Epithelial cell of esophagus (primary cell): ENCODE measurements at regions not wholly inside any gene's neighbourhood (a gene's known extent, or its start where the extent isn't known, plus 50 kb on each side); places are given as distances from the start of the nearest gene placed in this dataset.

Experiments used
- DNase-seq: peaks from one replicate; pipeline ENCODE4 v3.0.0; 2010; ENCODE audit warnings: low read depth
- H3K4me3 ChIP-seq: 2 replicates; pipeline ENCODE4 v1.5.1; 2011; ENCODE audit warnings: mild to moderate bottlenecking, low read length, control low read depth
- TF ChIP-seq, protein P1 (sequence below): IDR thresholded peaks from 2 replicates; pipeline ENCODE4 v1.5.1; 2011; ENCODE audit warnings: low read depth, mild to moderate bottlenecking, low read length, control low read depth, inconsistent platforms; ENCODE audit not compliant: insufficient read depth; ENCODE audit errors: missing control alignments

DNA sequence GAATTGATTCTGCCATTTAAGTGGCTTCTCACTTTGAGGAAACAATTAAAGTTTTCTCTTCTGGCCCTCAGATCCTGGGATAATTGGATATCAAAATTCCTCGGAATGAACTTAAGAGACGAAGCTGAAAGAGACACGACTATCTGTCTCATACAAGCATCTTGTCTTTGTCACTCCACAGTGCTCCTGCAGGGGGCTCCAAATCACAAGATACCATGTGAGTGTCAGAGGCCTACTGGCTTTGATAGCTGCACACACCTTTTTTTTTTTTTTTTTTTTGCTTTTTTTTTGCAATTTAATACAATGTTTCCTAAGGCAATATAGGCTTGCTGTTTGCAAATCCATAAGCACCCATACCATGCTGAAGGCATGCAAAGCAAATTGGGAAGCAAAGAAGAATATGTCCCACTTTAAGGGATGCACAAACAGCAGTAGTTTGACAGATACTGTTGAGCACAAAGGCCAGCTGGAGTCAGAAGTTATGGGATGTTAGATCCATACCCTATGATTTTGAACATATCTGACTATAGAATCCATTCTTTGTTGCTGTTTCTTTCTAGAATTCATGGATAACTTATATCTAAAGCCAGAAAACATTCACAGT is 109.0 kb upstream of the CBLN2 start:
- TF ChIP-seq, protein P1, sequence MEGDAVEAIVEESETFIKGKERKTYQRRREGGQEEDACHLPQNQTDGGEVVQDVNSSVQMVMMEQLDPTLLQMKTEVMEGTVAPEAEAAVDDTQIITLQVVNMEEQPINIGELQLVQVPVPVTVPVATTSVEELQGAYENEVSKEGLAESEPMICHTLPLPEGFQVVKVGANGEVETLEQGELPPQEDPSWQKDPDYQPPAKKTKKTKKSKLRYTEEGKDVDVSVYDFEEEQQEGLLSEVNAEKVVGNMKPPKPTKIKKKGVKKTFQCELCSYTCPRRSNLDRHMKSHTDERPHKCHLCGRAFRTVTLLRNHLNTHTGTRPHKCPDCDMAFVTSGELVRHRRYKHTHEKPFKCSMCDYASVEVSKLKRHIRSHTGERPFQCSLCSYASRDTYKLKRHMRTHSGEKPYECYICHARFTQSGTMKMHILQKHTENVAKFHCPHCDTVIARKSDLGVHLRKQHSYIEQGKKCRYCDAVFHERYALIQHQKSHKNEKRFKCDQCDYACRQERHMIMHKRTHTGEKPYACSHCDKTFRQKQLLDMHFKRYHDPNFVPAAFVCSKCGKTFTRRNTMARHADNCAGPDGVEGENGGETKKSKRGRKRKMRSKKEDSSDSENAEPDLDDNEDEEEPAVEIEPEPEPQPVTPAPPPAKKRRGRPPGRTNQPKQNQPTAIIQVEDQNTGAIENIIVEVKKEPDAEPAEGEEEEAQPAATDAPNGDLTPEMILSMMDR: peak; percentile 45
- DNase-seq: peak; percentile 58
- H3K4me3 ChIP-seq: no peak overlapping the region

DNA sequence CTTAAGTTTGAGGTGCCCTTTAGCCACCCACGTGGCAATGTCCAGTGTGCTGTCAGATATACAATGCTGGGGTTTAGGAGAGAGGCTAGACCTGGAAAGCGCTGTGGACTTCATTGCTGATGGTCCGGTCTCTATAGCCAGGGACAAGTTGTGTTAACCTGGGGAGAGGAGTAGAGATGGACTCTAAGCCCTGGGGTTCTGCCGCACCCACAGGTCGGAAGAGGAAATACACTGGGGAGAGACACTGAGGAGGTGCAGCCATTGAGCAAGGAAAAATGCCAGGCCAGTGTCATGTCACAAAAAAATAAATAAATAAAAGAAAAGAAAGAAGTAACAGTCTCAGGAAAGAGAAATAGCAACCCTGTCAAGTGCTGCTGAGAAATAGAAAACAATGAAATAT is 106.9 kb upstream of the CBLN2 start:
- H3K4me3 ChIP-seq: no peak overlapping the region
- TF ChIP-seq, protein P1: no peak
- DNase-seq: no peak

- DNase-seq: no peak
- TF ChIP-seq, protein P1: no peak
- H3K4me3 ChIP-seq: no peak overlapping the region
Measured at GRCh38 chr18:72648481-72648960, 104.4 kb upstream of the CBLN2 start.

DNA sequence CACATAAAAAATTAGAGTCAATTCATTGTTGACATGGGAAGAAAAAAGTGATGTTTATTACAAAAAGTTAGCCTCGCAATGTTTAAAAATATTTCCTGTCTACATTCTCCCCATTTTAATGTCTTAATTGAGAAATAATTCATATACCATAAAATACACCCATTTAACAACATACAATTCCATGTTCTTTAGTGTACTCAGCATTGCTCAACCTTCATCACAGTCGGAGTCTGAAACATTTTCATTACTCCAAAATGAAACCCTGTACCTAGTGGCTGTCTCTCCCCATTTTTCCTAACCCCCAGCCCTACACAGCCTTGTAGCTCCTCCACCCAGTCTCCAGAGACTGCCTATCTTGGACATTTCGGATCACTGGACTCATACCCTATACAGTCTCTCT is 103.9 kb upstream of the CBLN2 start:
- TF ChIP-seq, protein P1: no peak
- no peak for DNase-seq
- no peak overlapping the region for H3K4me3 ChIP-seq

GRCh38 chr18:72640557-72640956 is 96.4 kb upstream of the CBLN2 start:
- TF ChIP-seq, protein P1: no peak
- no peak overlapping the region for H3K4me3 ChIP-seq
- DNase-seq: no peak

DNA sequence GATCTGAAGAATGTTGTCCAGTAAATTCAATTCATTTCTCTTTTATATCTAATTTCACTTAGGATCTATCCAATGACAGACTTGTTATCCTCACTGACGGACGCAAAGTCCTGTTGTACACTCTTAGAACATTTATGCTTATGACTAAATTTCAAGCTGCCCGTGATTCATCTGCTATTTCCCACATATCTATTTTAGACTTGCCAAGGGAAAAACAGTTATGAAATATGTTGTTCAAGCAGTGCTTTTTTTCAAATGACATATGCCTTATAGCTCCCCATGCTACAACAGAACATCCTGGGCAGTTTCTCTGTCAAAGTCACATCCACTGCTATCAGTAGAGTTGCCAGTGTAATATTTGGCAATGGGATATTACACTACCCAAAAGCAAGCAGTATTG is 94.2 kb upstream of the CBLN2 start:
- TF ChIP-seq, protein P1: no peak
- DNase-seq: no peak
- H3K4me3 ChIP-seq: no peak overlapping the region

GRCh38 chr18:72637721-72638120 is 93.6 kb upstream of the CBLN2 start:
- TF ChIP-seq, protein P1: no peak
- DNase-seq: no peak
- no peak overlapping the region for H3K4me3 ChIP-seq
